ENCODE measurements at regions not wholly inside any gene's neighbourhood (a gene's known extent, or its start where the extent isn't known, plus 50 kb on each side); places are given as distances from the start of the nearest gene placed in this dataset.

- no peak overlapping the region for H3K4me2 ChIP-seq (ENCODE audit: insufficient read depth in 1 of 2, low read depth in 2 of 2, low read length in 2 of 2)
- H3K9me3 ChIP-seq (ENCODE audit: insufficient read depth in 2 of 2, low read depth in 1 of 2, low read length in 1 of 2) = no peaks in the 10 kb centered on the region
- no peaks in the 10 kb centered on the region for H3K4me1 ChIP-seq (replicated peaks in 1 of 4; ENCODE audit: control insufficient read depth in 3 of 4, insufficient read depth in 4 of 4, low read length in 3 of 4)
- no peak overlapping the region for H2BK120ac ChIP-seq (replicated peaks; ENCODE audit: low read depth, low read length)
- no peak overlapping the region for H4K8ac ChIP-seq (ENCODE audit: extremely low read depth, insufficient read depth, low read length)
- no peaks in the 10 kb centered on the region for H4K20me1 ChIP-seq (replicated peaks in 1 of 2; ENCODE audit: control insufficient read depth in 1 of 2, insufficient read depth in 2 of 2, low read length in 2 of 2)
- H3K9ac ChIP-seq (replicated peaks in 1 of 4; ENCODE audit: extremely low read depth in 1 of 4, low read depth in 3 of 4, low read length in 3 of 4) = no peak overlapping the region
- H3K23me2 ChIP-seq (ENCODE audit: low read depth, low read length) = no peaks in the 10 kb centered on the region
- no peak overlapping the region for H2BK12ac ChIP-seq (ENCODE audit: low read depth, low read length)
- H3K4ac ChIP-seq (replicated peaks; ENCODE audit: insufficient read length, low read depth, low read length) = no peak overlapping the region
- ChIA-PET CTCF (ENCODE audit: partially characterized antibody) (interaction anchor here (0.6 kb wide), 1 partner anchor 142 kb away, joined by 4 read pairs; no protein-coding TSS in a partner anchor), POLR2A (ENCODE audit: partially characterized antibody) (no interaction called here)
- no peaks in the 10 kb centered on the region for H3K79me1 ChIP-seq (ENCODE audit: low read depth, low read length)
- no peaks in the 10 kb centered on the region; a peak in 1 of 8 replicates for H3K36me3 ChIP-seq (ENCODE audit: control insufficient read depth in 2 of 4, insufficient read depth in 4 of 4, low read length in 3 of 4)
- H2BK5ac ChIP-seq (ENCODE audit: low read depth, low read length) = no peak overlapping the region
- H3K27me3 ChIP-seq (replicated peaks in 1 of 4; ENCODE audit: control insufficient read depth in 3 of 4, extremely low read depth in 1 of 4, insufficient read depth in 3 of 4, low read length in 3 of 4) = no peaks in the 10 kb centered on the region
- no peak overlapping the region for H3K14ac ChIP-seq (ENCODE audit: insufficient read length)
- no peak overlapping the region for H2AK5ac ChIP-seq (ENCODE audit: low read depth, low read length)
- no peak for TF ChIP-seq TAF7 (optimal IDR thresholded peaks at IDR 0.05; ENCODE audit: borderline replicate concordance, low read depth, low read length)
- TF ChIP-seq BCL11A (IDR thresholded peaks at IDR 0.05; ENCODE audit: low read depth in 2 of 2, low read length in 2 of 2) = no peak
- no peak for TF ChIP-seq RNF2 (IDR thresholded peaks at IDR 0.05; ENCODE audit: borderline replicate concordance, low read depth, low read length, missing control alignments, poor library complexity, severe bottlenecking)
- no peak for TF ChIP-seq SP2 (IDR thresholded peaks at IDR 0.05; ENCODE audit: low read length)
- no peak for TF ChIP-seq TAF1 (IDR thresholded peaks at IDR 0.05; ENCODE audit: low read depth, low read length)
- TF ChIP-seq USF2 (IDR thresholded peaks at IDR 0.05; ENCODE audit: low read length) = no peak
- no peak for TF ChIP-seq GTF2F1 (IDR thresholded peaks at IDR 0.05; ENCODE audit: borderline replicate concordance, low read depth, low read length)
- no peak for TF ChIP-seq EP300 (IDR thresholded peaks at IDR 0.05; ENCODE audit: borderline replicate concordance in 1 of 2, low read depth in 2 of 2, low read length in 2 of 2)
- TF ChIP-seq TBP (IDR thresholded peaks at IDR 0.05; ENCODE audit: low read depth, low read length) = no peak
- H3K18ac ChIP-seq (ENCODE audit: extremely low read depth, low read length) = no peak overlapping the region
- H3K56ac ChIP-seq (replicated peaks; ENCODE audit: insufficient read length, low read depth, low read length) = no peak overlapping the region
- FAIRE-seq (no peak), DNase-seq (ENCODE audit: low read depth in 1 of 2, low spot score in 2 of 2) (no peak)
- 82% methylated on average over 2 of the region's 2 CpGs; no CpG with 5 or more reads in 1 of the 2 experiments for WGBS, 2 experiments (ENCODE audit: extremely low coverage in 1 of 2, insufficient coverage in 1 of 2, insufficient read length in 1 of 2, insufficient replicate concordance in 2 of 2, low coverage in 1 of 2, low lambda C conversion rate in 2 of 2, missing lambda C conversion rate in 1 of 2)
- H3K23ac ChIP-seq (ENCODE audit: insufficient read length) = no peak overlapping the region
- H2BK20ac ChIP-seq (ENCODE audit: low read length) = no peak overlapping the region
- no peak overlapping the region for H3K27ac ChIP-seq (ENCODE audit: low read depth, low read length)
- H3K79me2 ChIP-seq (ENCODE audit: control insufficient read depth in 1 of 2, insufficient read depth in 2 of 2, low read length in 2 of 2) = no peaks in the 10 kb centered on the region
- H3K4me3 ChIP-seq (ENCODE audit: extremely low read depth in 1 of 4, insufficient read depth in 2 of 4, low read depth in 3 of 4, low read length in 4 of 4) = no peak overlapping the region
- H4K5ac ChIP-seq (ENCODE audit: insufficient read length, low read depth, low read length) = no peak overlapping the region
- no peak overlapping the region for H4K91ac ChIP-seq (replicated peaks; ENCODE audit: insufficient read length, low read length)
- no peak overlapping the region for H2BK15ac ChIP-seq (ENCODE audit: low read length)
- H2AFZ ChIP-seq (ENCODE audit: low read length) = no peak overlapping the region
Observed at GRCh38 chr21:23402929-23403520, 2204.3 kb downstream of the MRPL39 start.
